SK-N-MC (cell line): ENCODE measurements at regions not wholly inside any gene's neighbourhood (a gene's known extent, or its start where the extent isn't known, plus 50 kb on each side); places are given as distances from the start of the nearest gene placed in this dataset.

Experiments used
- DNase-seq: peaks from one replicate; pipeline ENCODE4 v3.0.0-alpha.2; 2011; ENCODE audit warnings: low read depth, low spot score
- H3K27ac ChIP-seq: fragments of 200-600 bp; sonication (generic); 2 replicates; pipeline ENCODE4 v1.5.1; 2016; ENCODE audit warnings: mixed run types
- H3K36me3 ChIP-seq: fragments of 200-600 bp; sonication (generic); 2 replicates; pipeline ENCODE4 v1.6.1; 2017; ENCODE audit warnings: antibody characterized with exemption, low read length, mixed read lengths; ENCODE audit not compliant: insufficient read depth
- H3K4me3 ChIP-seq: fragments of 200-600 bp; sonication (generic); 2 replicates; pipeline ENCODE4 v1.5.1; 2016
- H3K9ac ChIP-seq: fragments of 200-600 bp; sonication (generic); 2 replicates; pipeline ENCODE4 v1.8.0; 2017; ENCODE audit warnings: mixed run types, mixed read lengths; ENCODE audit not compliant: insufficient read length
- H3K9me3 ChIP-seq: fragments of 200-600 bp; sonication (generic); 2 replicates; pipeline ENCODE4 v1.6.1; 2017; ENCODE audit warnings: low read depth, mild to moderate bottlenecking, antibody characterized with exemption, low read length, moderate library complexity, mixed read lengths
- EZH2 ChIP-seq: fragments of 200-600 bp; sonication (generic); IDR thresholded peaks from one replicate; pipeline ENCODE4 v1.6.1; 2017; ENCODE audit warnings: antibody characterized with exemption
- FOXP2 ChIP-seq: optimal IDR thresholded peaks from 2 replicates; pipeline ENCODE3; 2011; ENCODE audit warnings: mild to moderate bottlenecking, moderate library complexity; ENCODE audit not compliant: insufficient read depth; ENCODE audit errors: extremely low read length, control extremely low read depth
- POLR2AphosphoS5 ChIP-seq: IDR thresholded peaks from 2 replicates; pipeline ENCODE4 v1.6.1; 2012; ENCODE audit warnings: mild to moderate bottlenecking, low read depth, low read length, borderline replicate concordance

DNA sequence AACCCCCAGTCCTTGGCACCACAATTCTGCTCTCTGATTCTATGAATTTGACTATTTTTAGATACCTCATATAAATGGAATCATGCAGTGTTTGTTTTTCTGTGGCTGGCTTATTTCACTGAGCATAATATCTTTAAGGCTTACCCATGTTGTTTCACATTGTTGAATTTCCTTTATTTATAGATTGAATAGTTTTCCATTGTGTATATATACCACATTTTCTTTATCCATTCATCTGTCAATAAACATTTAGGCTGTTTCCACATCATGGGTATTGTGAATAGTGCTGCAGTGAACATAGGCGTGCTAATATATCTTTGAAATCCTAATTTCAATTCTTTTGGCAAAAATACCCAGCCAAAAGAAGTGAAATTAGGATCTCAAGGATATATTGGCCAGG, 126.7 kb upstream of the SLC38A2 start:
- Histone ChIP-seq H3K4me3 (no peak overlapping the region), H3K9ac (no peak overlapping the region), H3K27ac (no peak overlapping the region), H3K36me3 (no peaks in the 10 kb centered on the region), H3K9me3 (no peaks in the 10 kb centered on the region; the same call in 1 of the 2 replicates)
- no peak for DNase-seq
- TF ChIP-seq POLR2AphosphoS5 = no peak

DNA sequence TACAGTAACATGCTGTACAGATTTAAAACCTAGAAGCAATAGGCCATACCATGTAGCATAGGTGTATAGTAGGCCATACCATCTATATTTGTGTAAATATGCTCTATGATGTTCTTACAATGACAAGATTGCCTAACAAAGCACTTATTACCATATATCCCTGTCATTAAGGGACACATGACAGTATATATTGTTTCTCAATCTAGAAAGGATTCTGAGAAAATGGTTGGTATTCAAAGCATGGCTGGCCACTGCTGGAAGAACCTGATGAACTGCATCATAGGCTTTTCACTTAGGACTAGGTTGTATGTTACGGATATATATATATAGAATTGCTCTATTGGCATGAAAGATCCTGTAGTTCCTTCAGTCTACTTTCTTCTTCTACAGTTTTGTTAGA, 125.2 kb upstream of the SLC38A2 start:
- TF ChIP-seq FOXP2 (no peak), EZH2 (no peak), POLR2AphosphoS5 (no peak)
- H3K36me3 ChIP-seq = no peaks in the 10 kb centered on the region
- no peak overlapping the region for H3K27ac ChIP-seq
- H3K4me3 ChIP-seq = no peak overlapping the region
- DNase-seq = no peak
- H3K9ac ChIP-seq = no peak overlapping the region
- H3K9me3 ChIP-seq = no peaks in the 10 kb centered on the region; the same call in 1 of the 2 replicates

DNA sequence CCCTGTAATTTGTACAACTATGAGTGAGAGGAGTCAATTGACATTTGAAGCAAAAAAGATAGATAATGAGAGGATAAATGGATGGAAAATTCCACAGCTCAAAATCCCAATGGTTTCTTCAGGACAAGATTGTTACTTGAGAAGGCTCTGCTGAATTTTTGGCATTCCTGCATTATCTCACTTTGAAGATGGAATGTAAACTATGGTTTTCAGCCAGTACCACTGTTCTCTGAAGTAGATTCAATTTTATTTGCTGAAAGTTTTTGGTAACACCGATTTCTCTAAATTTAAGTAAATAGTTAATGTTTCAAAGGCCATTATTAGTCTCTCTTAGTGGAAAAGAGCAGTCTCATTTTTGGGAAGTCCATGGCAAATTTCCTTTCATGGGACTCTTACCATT, 121.9 kb upstream of the SLC38A2 start:
- Histone ChIP-seq H3K9ac (no peak overlapping the region), H3K9me3 (no peaks in the 10 kb centered on the region), H3K27ac (peak overlapping the region; percentile 78), H3K4me3 (peak overlapping the region; percentile 37), H3K36me3 (no peaks in the 10 kb centered on the region)
- DNase-seq = no peak
- no peak for TF ChIP-seq POLR2AphosphoS5
- TF ChIP-seq FOXP2 = no peak
- TF ChIP-seq EZH2 = no peak

DNA sequence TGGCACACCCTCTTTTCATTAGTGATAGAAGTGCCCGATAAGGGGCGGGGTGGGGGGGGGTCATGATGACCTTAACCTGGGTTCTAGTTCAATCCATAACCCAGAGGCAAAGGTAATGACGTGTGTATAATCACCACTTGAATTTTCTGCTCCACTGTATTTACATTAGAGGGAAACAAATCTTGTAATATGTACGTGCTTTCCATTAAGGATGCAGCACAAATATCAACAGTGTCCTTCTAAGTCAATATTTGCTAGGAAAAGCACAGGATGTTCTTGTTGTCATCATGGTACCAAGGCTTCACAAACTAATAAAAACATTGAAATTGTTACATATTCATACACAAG, 121.2 kb upstream of the SLC38A2 start:
- peak overlapping the region; percentile 33 for H3K9ac ChIP-seq
- H3K9me3 ChIP-seq = no peaks in the 10 kb centered on the region
- no peak for DNase-seq
- H3K36me3 ChIP-seq = no peaks in the 10 kb centered on the region
- no peak for TF ChIP-seq POLR2AphosphoS5
- no peak for TF ChIP-seq FOXP2
- TF ChIP-seq EZH2 = no peak
- peak overlapping the region; percentile 78 for H3K27ac ChIP-seq
- no peak overlapping the region; the same call in 1 of the 2 replicates for H3K4me3 ChIP-seq

DNA sequence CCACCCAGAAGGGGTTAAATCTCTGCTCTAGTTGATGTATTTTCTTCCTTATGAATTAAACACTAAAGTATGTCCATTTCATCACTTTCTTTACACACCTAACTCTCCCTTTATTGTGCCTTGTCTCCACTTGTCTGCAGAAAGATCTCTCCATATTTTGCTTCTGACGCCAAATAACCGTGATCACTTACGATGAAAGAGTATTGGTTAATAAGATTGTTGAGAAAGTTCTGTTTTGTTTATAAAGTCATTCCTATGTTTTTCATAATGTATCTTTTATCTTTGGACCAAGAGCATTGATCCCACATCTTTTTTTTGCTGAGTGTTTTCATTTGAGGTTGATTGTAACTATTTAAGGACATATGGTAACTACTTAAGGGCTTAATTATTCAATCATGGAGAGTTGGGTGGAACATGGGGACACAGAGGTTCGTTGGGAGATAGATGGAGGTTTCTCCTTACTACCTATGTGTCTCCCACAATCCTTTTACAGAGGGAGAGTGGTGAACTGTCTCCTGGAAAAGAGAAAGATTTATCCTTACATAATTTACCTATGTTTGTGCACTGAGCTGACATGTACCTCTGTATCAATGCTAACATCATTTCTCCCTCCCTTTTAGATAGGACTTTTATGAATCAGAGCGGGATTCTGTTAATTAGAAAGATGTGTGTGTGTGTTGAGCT, 120.7 kb upstream of the SLC38A2 start:
- no peak for DNase-seq
- Histone ChIP-seq H3K36me3 (no peaks in the 10 kb centered on the region), H3K9me3 (no peaks in the 10 kb centered on the region), H3K27ac (0 out of 2 replicates have a peak overlapping the region, but pooled peaks have one; percentile 7), H3K9ac (no peak overlapping the region), H3K4me3 (no peak overlapping the region)
- no peak for TF ChIP-seq FOXP2
- TF ChIP-seq EZH2 = no peak
- TF ChIP-seq POLR2AphosphoS5 = no peak

DNA sequence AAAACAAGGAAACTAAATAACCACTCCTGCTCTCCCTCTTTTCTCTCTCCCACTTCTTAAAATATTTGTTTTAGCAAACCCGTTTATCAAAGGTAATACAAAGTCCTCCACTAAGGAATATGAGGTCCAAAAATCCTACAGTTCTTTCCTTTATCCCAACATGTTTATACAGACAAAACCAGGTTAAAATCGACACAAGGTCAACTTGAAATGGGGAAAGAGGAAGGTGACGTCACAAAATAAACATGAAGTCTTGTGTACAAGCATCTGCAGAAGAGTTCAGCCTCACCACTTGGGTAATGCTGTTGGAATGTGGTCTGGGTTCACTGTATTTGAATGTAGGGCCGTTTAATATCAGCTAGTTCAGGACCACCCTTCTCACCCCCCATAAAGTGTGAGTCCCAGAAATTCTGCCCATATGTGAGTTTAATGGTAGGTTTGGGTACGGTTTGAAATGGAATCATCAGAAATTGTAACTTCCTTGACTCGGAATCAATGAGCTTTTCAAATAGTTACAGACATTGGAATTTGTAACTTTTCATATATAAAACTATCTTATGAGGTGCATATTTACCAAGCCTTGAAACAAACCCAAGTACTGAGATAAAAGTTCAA, 120.0 kb upstream of the SLC38A2 start:
- Histone ChIP-seq H3K36me3 (no peaks in the 10 kb centered on the region), H3K4me3 (no peak overlapping the region), H3K9ac (no peak overlapping the region), H3K27ac (no peak overlapping the region), H3K9me3 (no peaks in the 10 kb centered on the region)
- TF ChIP-seq FOXP2 (no peak), EZH2 (no peak), POLR2AphosphoS5 (no peak)
- no peak for DNase-seq

DNA sequence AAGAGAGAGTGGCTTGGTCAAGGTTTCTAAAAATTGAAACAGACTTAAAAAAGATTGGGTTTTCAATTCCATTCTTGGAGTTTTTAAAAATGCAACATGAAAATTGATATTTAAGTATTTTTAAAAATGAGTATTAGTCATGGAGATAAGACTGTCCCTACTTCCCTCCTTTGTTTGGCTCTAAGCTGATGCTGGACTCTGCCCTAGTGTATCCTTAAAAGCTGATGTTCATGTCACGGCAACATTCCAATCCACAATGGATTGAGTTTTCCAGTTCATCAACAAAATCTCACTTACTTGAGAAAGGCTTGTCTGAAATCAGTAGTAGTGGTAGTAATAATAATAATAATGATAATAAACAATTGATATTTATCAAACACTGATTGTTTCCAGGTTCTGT, 119.0 kb upstream of the SLC38A2 start:
- Histone ChIP-seq H3K27ac (no peak overlapping the region), H3K9ac (no peak overlapping the region), H3K36me3 (no peaks in the 10 kb centered on the region), H3K4me3 (no peak overlapping the region), H3K9me3 (no peaks in the 10 kb centered on the region)
- no peak for DNase-seq
- TF ChIP-seq EZH2 (no peak), FOXP2 (no peak)

DNA sequence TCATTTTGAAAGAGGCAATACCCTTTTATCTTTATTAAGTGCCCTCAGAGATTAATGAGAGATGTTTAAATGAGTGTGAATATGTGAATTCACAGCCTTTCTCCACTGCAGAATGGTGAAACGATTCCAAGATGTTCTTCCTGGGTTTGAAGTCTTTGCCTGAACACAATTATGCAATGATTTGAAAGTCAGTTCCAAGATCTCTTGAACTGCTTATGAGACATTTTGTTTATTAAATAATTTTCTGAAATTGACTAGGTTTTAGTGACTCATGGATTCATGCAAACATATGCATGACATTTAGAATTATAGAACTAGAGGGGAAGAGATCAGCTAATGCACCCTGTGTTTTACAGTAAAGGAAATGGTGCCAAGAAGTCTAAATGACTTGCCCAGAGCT, 118.1 kb upstream of the SLC38A2 start:
- no peaks in the 10 kb centered on the region for H3K36me3 ChIP-seq
- H3K9ac ChIP-seq = no peak overlapping the region
- no peak for DNase-seq
- peak overlapping the region; percentile 27; the same call in 1 of the 2 replicates for H3K27ac ChIP-seq
- no peaks in the 10 kb centered on the region for H3K9me3 ChIP-seq
- H3K4me3 ChIP-seq = no peak overlapping the region
- no peak for TF ChIP-seq POLR2AphosphoS5
- no peak for TF ChIP-seq EZH2
- no peak for TF ChIP-seq FOXP2

DNA sequence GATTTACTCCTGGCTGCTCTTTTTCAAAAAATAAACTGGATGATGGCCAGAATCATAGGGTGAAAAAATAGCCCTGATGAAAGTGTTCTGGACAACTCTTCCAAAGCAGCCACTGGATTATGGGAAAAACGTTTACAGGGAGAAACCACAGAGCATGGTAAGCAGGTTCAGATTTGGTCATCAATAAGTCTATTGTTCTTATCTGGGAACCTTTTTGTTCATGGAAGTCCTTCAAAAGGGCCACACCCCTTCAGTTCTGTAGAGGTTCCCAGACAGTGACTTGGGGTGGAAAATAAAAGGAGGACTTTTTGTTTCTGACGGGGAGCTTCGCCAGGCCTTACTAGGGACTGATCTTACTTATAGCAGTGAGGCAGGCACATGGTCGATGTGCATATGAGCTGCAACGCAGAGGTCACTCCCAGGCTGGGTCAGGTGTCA, 117.4 kb upstream of the SLC38A2 start:
- DNase-seq = no peak
- TF ChIP-seq POLR2AphosphoS5 (no peak), FOXP2 (no peak), EZH2 (no peak)
- no peak overlapping the region for H3K4me3 ChIP-seq
- H3K27ac ChIP-seq = no peak overlapping the region
- H3K9me3 ChIP-seq = no peaks in the 10 kb centered on the region
- no peak overlapping the region for H3K9ac ChIP-seq
- H3K36me3 ChIP-seq = no peaks in the 10 kb centered on the region
